ENCODE measurements at regions not wholly inside any gene's neighbourhood (a gene's known extent, or its start where the extent isn't known, plus 50 kb on each side); places are given as distances from the start of the nearest gene placed in this dataset.

GRCh38 chr1:208387908-208388811 is 144.0 kb upstream of the PLXNA2 start:
- H3K27me3 ChIP-seq (ENCODE audit: control insufficient read depth, insufficient read depth, low read length): no peaks in the 10 kb centered on the region
- H3K4me3 ChIP-seq (ENCODE audit: low read depth, low read length): no peak overlapping the region
- H3K36me3 ChIP-seq (ENCODE audit: control insufficient read depth, insufficient read depth, low read length): no peaks in the 10 kb centered on the region
- DNase-seq (ENCODE audit: low read depth): no peak
- no peak for TF ChIP-seq CTCF (IDR thresholded peaks at IDR 0.05; ENCODE audit: insufficient read depth, low read length, poor library complexity, severe bottlenecking)

- DNase-seq (ENCODE audit: low read depth): no peak
- Histone ChIP-seq H3K36me3 (ENCODE audit: control insufficient read depth, insufficient read depth, low read length) (no peaks in the 10 kb centered on the region), H3K27me3 (ENCODE audit: control insufficient read depth, insufficient read depth, low read length) (no peaks in the 10 kb centered on the region), H3K4me3 (ENCODE audit: low read depth, low read length) (no peak overlapping the region)
- TF ChIP-seq CTCF (IDR thresholded peaks at IDR 0.05; ENCODE audit: insufficient read depth, low read length, poor library complexity, severe bottlenecking): no peak
Measured at GRCh38 chr1:208393416-208393815, 149.2 kb upstream of the PLXNA2 start.

- no peaks in the 10 kb centered on the region for H3K27me3 ChIP-seq (ENCODE audit: control insufficient read depth, insufficient read depth, low read length)
- no peak for TF ChIP-seq CTCF (IDR thresholded peaks at IDR 0.05; ENCODE audit: insufficient read depth, low read length, poor library complexity, severe bottlenecking)
- DNase-seq (ENCODE audit: low read depth): no peak
- H3K36me3 ChIP-seq (ENCODE audit: control insufficient read depth, insufficient read depth, low read length): no peaks in the 10 kb centered on the region
- no peak overlapping the region for H3K4me3 ChIP-seq (ENCODE audit: low read depth, low read length)
Measured at GRCh38 chr1:208393826-208394225, 149.6 kb upstream of the PLXNA2 start.

GRCh38 chr1:208397286-208397685 is 153.1 kb upstream of the PLXNA2 start:
- no peak for DNase-seq (ENCODE audit: low read depth)
- no peak for TF ChIP-seq CTCF (IDR thresholded peaks at IDR 0.05; ENCODE audit: insufficient read depth, low read length, poor library complexity, severe bottlenecking)
- Histone ChIP-seq H3K36me3 (ENCODE audit: control insufficient read depth, insufficient read depth, low read length) (no peaks in the 10 kb centered on the region), H3K27me3 (ENCODE audit: control insufficient read depth, insufficient read depth, low read length) (no peaks in the 10 kb centered on the region), H3K4me3 (ENCODE audit: low read depth, low read length) (no peak overlapping the region)

- Histone ChIP-seq H3K4me3 (ENCODE audit: low read depth, low read length) (no peak overlapping the region), H3K27me3 (ENCODE audit: control insufficient read depth, insufficient read depth, low read length) (no peaks in the 10 kb centered on the region), H3K36me3 (ENCODE audit: control insufficient read depth, insufficient read depth, low read length) (no peaks in the 10 kb centered on the region)
- no peak for TF ChIP-seq CTCF (IDR thresholded peaks at IDR 0.05; ENCODE audit: insufficient read depth, low read length, poor library complexity, severe bottlenecking)
- DNase-seq (ENCODE audit: low read depth): no peak
Measured at GRCh38 chr1:208405014-208405413, 160.8 kb upstream of the PLXNA2 start.

GRCh38 chr1:208409176-208409575 is 165.0 kb upstream of the PLXNA2 start:
- no peaks in the 10 kb centered on the region for H3K36me3 ChIP-seq (ENCODE audit: control insufficient read depth, insufficient read depth, low read length)
- no peak overlapping the region for H3K4me3 ChIP-seq (ENCODE audit: low read depth, low read length)
- DNase-seq (ENCODE audit: low read depth): no peak
- TF ChIP-seq CTCF (IDR thresholded peaks at IDR 0.05; ENCODE audit: insufficient read depth, low read length, poor library complexity, severe bottlenecking): no peak
- no peaks in the 10 kb centered on the region for H3K27me3 ChIP-seq (ENCODE audit: control insufficient read depth, insufficient read depth, low read length)
